CD8-positive, alpha-beta memory T cell (primary cell): ENCODE measurements at regions not wholly inside any gene's neighbourhood (a gene's known extent, or its start where the extent isn't known, plus 50 kb on each side); places are given as distances from the start of the nearest gene placed in this dataset.

Source experiments
- CTCF ChIA-PET: fragments of 350-600 bp; sonication (Branson Sonifier 250); formaldehyde crosslinking; loops from one replicate; lab custom pipeline; 2021; ENCODE audit warnings: antibody characterized with exemption; lab: Charles Lee
- POLR2A ChIA-PET: fragments of 350-600 bp; sonication (Branson Sonifier 250); formaldehyde crosslinking; loops from one replicate; lab custom pipeline; 2021; ENCODE audit warnings: antibody characterized with exemption; lab: Charles Lee
- DNase-seq, 5 donors: peaks; one replicate each; pipeline versions ENCODE4 v3.0.0 to v3.0.0-alpha.2; 2020 to 2022; ENCODE audit warnings: mixed read lengths in 1 of 5
- H3K27ac ChIP-seq: one replicate; pipeline ENCODE4 v1.7.0; 2013; ENCODE audit warnings: low read depth, mild to moderate bottlenecking, low read length, moderate library complexity
- H3K27me3 ChIP-seq: 2 replicates; pipeline ENCODE4 v1.7.0; 2013; ENCODE audit warnings: low read length, mild to moderate bottlenecking; ENCODE audit not compliant: insufficient read depth, poor library complexity, severe bottlenecking
- H3K36me3 ChIP-seq: 2 replicates; pipeline ENCODE4 v1.7.0; 2013; ENCODE audit warnings: mild to moderate bottlenecking, low read length, moderate library complexity; ENCODE audit not compliant: insufficient read depth
- H3K4me1 ChIP-seq: 2 replicates; pipeline ENCODE4 v1.7.0; 2013; ENCODE audit warnings: mild to moderate bottlenecking, low read length, moderate library complexity; ENCODE audit not compliant: insufficient read depth
- H3K4me3 ChIP-seq: 2 replicates; pipeline ENCODE4 v1.7.0; 2013; ENCODE audit warnings: mild to moderate bottlenecking, low read length
- H3K9me3 ChIP-seq: 2 replicates; pipeline ENCODE4 v1.7.0; 2013; ENCODE audit warnings: mild to moderate bottlenecking, low read length
- H3K27ac Mint-ChIP-seq, 8 donors: one replicate each; pipeline ENCODE4 v1.8.0; 2020 to 2021; ENCODE audit warnings: mixed read lengths in 8 of 8, mild to moderate bottlenecking in 6 of 8, inconsistent platforms in 3 of 8, moderate library complexity in 3 of 8
- H3K27me3 Mint-ChIP-seq, 2 donors: one replicate each; pipeline ENCODE4 v1.8.0; 2020 to 2021; ENCODE audit warnings: mixed read lengths in 2 of 2, mild to moderate bottlenecking in 1 of 2, moderate library complexity in 1 of 2
- H3K36me3 Mint-ChIP-seq, 3 donors: one replicate each; pipeline ENCODE4 v1.8.0; 2020 to 2021; ENCODE audit warnings: mixed read lengths in 3 of 3, inconsistent platforms in 1 of 3, mild to moderate bottlenecking in 1 of 3
- H3K4me1 Mint-ChIP-seq, 3 donors: one replicate each; pipeline ENCODE4 v1.8.0; 2020 to 2021; ENCODE audit warnings: mixed read lengths in 3 of 3, inconsistent platforms in 1 of 3, mild to moderate bottlenecking in 1 of 3
- H3K4me3 Mint-ChIP-seq, 7 donors: one replicate each; pipeline ENCODE4 v1.8.0; 2020 to 2021; ENCODE audit warnings: mixed read lengths in 7 of 7, mild to moderate bottlenecking in 6 of 7, moderate library complexity in 4 of 7, inconsistent platforms in 2 of 7
- H3K9me3 Mint-ChIP-seq, 5 donors: one replicate each; pipeline ENCODE4 v1.8.0; 2020 to 2022; ENCODE audit warnings: mixed read lengths in 5 of 5, mild to moderate bottlenecking in 3 of 5, moderate library complexity in 2 of 5, inconsistent platforms in 1 of 5

- Mint-ChIP-seq H3K27ac (no peak overlapping the region), H3K36me3 (peaks cover 0 to 1% (median 0%) of the 10 kb centered on the region in 3 donors), H3K4me1 (no peaks in the 10 kb centered on the region), H3K27me3 (peaks cover 6 to 13% of the 10 kb centered on the region in 2 donors), H3K4me3 (no peak overlapping the region), H3K9me3 (peaks cover 0 to 8% (median 3%) of the 10 kb centered on the region in 5 donors)
- no peaks in the 10 kb centered on the region for H3K4me1 ChIP-seq
- H3K27ac ChIP-seq, result no peak overlapping the region
- no peaks in the 10 kb centered on the region for H3K36me3 ChIP-seq
- H3K9me3 ChIP-seq, result no peaks in the 10 kb centered on the region
- H3K4me3 ChIP-seq, result no peak overlapping the region
- ChIA-PET POLR2A (interaction anchor here (0.6 kb wide), 1 partner anchor 171 kb away, joined by 6 read pairs; no protein-coding TSS in a partner anchor), CTCF (no interaction called here)
- DNase-seq, result no peak
- H3K27me3 ChIP-seq, result no peaks in the 10 kb centered on the region
These were observed 190.6 kb upstream of the RFX3 start for GRCh38 chr9:3716415-3716814.

DNA sequence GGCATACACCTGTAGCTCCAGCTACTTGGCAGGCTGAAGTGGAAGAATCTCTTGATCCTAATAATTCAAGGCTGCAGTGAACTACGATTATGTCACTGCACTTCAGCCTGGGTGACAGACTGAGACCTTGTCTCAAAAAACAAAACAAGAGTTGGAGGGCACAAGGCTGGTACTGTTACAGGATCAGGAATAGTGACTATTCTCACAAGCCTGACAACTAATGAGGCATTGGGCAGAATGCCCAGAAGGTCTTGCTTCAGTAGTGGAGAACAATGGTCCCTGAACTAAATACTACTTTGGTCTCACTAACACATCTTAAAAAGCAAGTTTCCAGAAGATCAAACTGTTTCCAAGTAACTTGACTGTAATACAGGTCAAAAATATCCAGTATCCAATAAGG lies 182.9 kb upstream of the RFX3 start:
- no peaks in the 10 kb centered on the region for H3K27me3 ChIP-seq
- Mint-ChIP-seq H3K27ac (no peak overlapping the region), H3K4me3 (no peak overlapping the region), H3K9me3 (peaks cover 0 to under 1% (median 0%) of the 10 kb centered on the region in 5 donors), H3K27me3 (peaks cover 3 to 14% of the 10 kb centered on the region in 2 donors), H3K36me3 (peaks cover 0 to 5% (median 1%) of the 10 kb centered on the region in 3 donors), H3K4me1 (no peaks in the 10 kb centered on the region)
- no peak overlapping the region for H3K4me3 ChIP-seq
- H3K4me1 ChIP-seq, result no peaks in the 10 kb centered on the region
- H3K36me3 ChIP-seq, result no peaks in the 10 kb centered on the region
- H3K9me3 ChIP-seq, result no peaks in the 10 kb centered on the region
- ChIA-PET CTCF (no interaction called here), POLR2A (no interaction called here)
- no peak overlapping the region for H3K27ac ChIP-seq
- no peak for DNase-seq

GRCh38 chr9:3704890-3705289 lies 179.1 kb upstream of the RFX3 start:
- Mint-ChIP-seq H3K4me1 (no peaks in the 10 kb centered on the region), H3K27me3 (peaks cover 13 to 29% of the 10 kb centered on the region in 2 donors), H3K27ac (no peak overlapping the region), H3K4me3 (no peak overlapping the region), H3K9me3 (peaks cover 0 to 1% (median 0%) of the 10 kb centered on the region in 5 donors), H3K36me3 (peaks cover 0 to 11% (median 0%) of the 10 kb centered on the region in 3 donors)
- Histone ChIP-seq H3K27ac (no peak overlapping the region), H3K27me3 (no peaks in the 10 kb centered on the region), H3K9me3 (no peaks in the 10 kb centered on the region), H3K36me3 (no peaks in the 10 kb centered on the region), H3K4me3 (no peak overlapping the region), H3K4me1 (no peaks in the 10 kb centered on the region)
- no peak for DNase-seq
- POLR2A ChIA-PET, result no interaction called here
- CTCF ChIA-PET, result no interaction called here

- Mint-ChIP-seq H3K9me3 (peaks cover 0 to 6% (median 0%) of the 10 kb centered on the region in 5 donors), H3K36me3 (peaks cover 0 to 7% (median 0%) of the 10 kb centered on the region in 3 donors), H3K4me1 (no peaks in the 10 kb centered on the region), H3K27ac (no peak overlapping the region), H3K27me3 (peaks cover 13 to 41% of the 10 kb centered on the region in 2 donors), H3K4me3 (no peak overlapping the region)
- Histone ChIP-seq H3K36me3 (no peaks in the 10 kb centered on the region), H3K27me3 (no peaks in the 10 kb centered on the region), H3K4me1 (no peaks in the 10 kb centered on the region), H3K27ac (no peak overlapping the region), H3K9me3 (no peaks in the 10 kb centered on the region), H3K4me3 (no peak overlapping the region)
- ChIA-PET CTCF (no interaction called here), POLR2A (no interaction called here)
- no peak for DNase-seq
These were observed 175.0 kb upstream of the RFX3 start for GRCh38 chr9:3700772-3701171.

DNA sequence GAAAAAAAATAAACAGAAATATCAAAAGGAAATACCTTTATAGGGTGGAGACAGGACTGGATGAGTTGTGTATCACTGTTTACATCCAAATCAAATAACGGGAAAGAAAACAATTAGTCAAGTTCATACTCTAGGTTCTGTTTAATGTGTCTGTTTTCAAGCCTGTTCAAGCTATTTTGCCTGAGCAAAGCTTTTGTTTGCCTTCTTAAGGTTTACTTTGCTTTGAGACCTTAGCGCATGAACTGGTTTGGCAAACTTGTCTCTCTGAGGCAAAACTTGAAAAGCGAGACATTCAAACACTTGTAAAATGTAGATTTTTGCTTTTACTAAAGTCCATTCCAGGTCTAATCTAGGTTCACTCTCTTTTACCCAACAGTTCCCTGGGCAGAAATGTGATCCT lies 174.1 kb upstream of the RFX3 start:
- no peaks in the 10 kb centered on the region for H3K36me3 ChIP-seq
- H3K27me3 Mint-ChIP-seq, result peaks cover 13 to 41% of the 10 kb centered on the region in 2 donors
- CTCF ChIA-PET, result no interaction called here

DNA sequence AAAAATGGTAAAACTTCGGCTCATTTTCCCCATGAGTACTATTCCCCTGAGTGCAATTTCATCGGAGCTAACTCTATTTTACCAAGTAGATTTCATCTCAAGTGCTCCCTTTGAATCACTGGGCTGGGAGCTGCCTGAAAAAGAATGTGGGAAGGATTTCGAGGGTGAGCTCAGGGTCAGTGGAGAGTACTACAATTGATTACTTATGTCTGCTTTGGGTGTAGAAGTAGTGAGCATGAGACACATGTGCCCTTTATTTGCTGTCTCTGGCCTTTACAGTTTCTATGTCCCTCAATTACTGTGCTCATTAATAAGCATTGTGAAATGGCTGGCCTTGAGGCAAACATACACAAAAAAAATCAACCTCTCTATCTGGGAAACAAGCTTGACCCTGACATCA lies 172.7 kb upstream of the RFX3 start:
- Mint-ChIP-seq H3K27ac (no peak overlapping the region), H3K4me3 (no peak overlapping the region), H3K36me3 (peaks cover 0 to 7% (median 0%) of the 10 kb centered on the region in 3 donors), H3K9me3 (peaks cover 0 to 10% (median 3%) of the 10 kb centered on the region in 5 donors), H3K4me1 (no peaks in the 10 kb centered on the region), H3K27me3 (peaks cover 15 to 34% of the 10 kb centered on the region in 2 donors)
- Histone ChIP-seq H3K27me3 (no peaks in the 10 kb centered on the region), H3K4me3 (no peak overlapping the region), H3K36me3 (no peaks in the 10 kb centered on the region), H3K9me3 (no peaks in the 10 kb centered on the region), H3K4me1 (no peaks in the 10 kb centered on the region), H3K27ac (no peak overlapping the region)
- ChIA-PET POLR2A (no interaction called here), CTCF (no interaction called here)
- DNase-seq, result no peak

More for the DNA sequence above, 174.1 kb upstream of the RFX3 start:
- no peaks in the 10 kb centered on the region for H3K4me1 Mint-ChIP-seq
- no peaks in the 10 kb centered on the region for H3K9me3 ChIP-seq
- H3K9me3 Mint-ChIP-seq, result peaks cover 0 to 6% (median 0%) of the 10 kb centered on the region in 5 donors
- no peaks in the 10 kb centered on the region for H3K27me3 ChIP-seq
- no peaks in the 10 kb centered on the region for H3K4me1 ChIP-seq
- POLR2A ChIA-PET, result no interaction called here
- H3K36me3 Mint-ChIP-seq, result peaks cover 0 to 7% (median 0%) of the 10 kb centered on the region in 3 donors
- no peak overlapping the region for H3K27ac Mint-ChIP-seq
- no peak overlapping the region for H3K4me3 ChIP-seq
- DNase-seq, result no peak
- H3K27ac ChIP-seq, result no peak overlapping the region
- H3K4me3 Mint-ChIP-seq, result no peak overlapping the region

DNA sequence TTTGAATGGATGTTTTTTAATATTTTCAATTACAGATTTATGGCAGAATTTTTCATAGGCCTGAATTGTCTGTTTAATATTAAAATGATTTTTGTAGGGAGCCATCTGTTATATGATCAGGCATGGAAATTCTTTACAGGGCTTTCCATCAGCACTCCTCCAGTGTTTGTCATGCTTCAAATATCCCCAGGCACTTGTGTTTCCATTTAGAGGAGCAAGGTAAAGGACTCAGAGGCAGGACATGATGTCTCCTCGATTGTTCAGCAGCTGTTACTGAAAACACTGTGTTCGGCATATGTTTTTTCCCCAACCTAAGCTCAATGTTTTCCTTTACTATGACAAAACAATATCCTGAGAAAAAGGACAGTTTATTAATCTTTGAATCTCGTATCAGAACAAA lies 172.3 kb upstream of the RFX3 start:
- Histone ChIP-seq H3K36me3 (no peaks in the 10 kb centered on the region), H3K4me1 (no peaks in the 10 kb centered on the region), H3K27ac (no peak overlapping the region), H3K9me3 (no peaks in the 10 kb centered on the region), H3K4me3 (no peak overlapping the region), H3K27me3 (no peaks in the 10 kb centered on the region)
- H3K36me3 Mint-ChIP-seq, result peaks cover 0 to 7% (median 0%) of the 10 kb centered on the region in 3 donors
- no peak overlapping the region for H3K27ac Mint-ChIP-seq
- H3K27me3 Mint-ChIP-seq, result peaks cover 15 to 32% of the 10 kb centered on the region in 2 donors
- ChIA-PET POLR2A (no interaction called here), CTCF (no interaction called here)
- DNase-seq, result no peak
- no peak overlapping the region for H3K4me3 Mint-ChIP-seq
- peaks cover 0 to 10% (median 3%) of the 10 kb centered on the region in 5 donors for H3K9me3 Mint-ChIP-seq
- H3K4me1 Mint-ChIP-seq, result no peaks in the 10 kb centered on the region

GRCh38 chr9:3696368-3696767 lies 170.6 kb upstream of the RFX3 start:
- H3K9me3 Mint-ChIP-seq, result peaks cover 0 to 13% (median 8%) of the 10 kb centered on the region in 5 donors
- ChIA-PET CTCF (no interaction called here), POLR2A (no interaction called here)
- H3K36me3 Mint-ChIP-seq, result peaks cover 0 to 15% (median under 1%) of the 10 kb centered on the region in 3 donors
- no peaks in the 10 kb centered on the region for H3K4me1 Mint-ChIP-seq
- DNase-seq, result no peak
- H3K27me3 ChIP-seq, result no peaks in the 10 kb centered on the region
- H3K9me3 ChIP-seq, result no peaks in the 10 kb centered on the region
- no peak overlapping the region for H3K27ac Mint-ChIP-seq
- no peak overlapping the region for H3K4me3 Mint-ChIP-seq
- H3K4me3 ChIP-seq, result no peak overlapping the region
- H3K4me1 ChIP-seq, result no peaks in the 10 kb centered on the region
- no peaks in the 10 kb centered on the region for H3K36me3 ChIP-seq
- peaks cover 12 to 26% of the 10 kb centered on the region in 2 donors for H3K27me3 Mint-ChIP-seq
- no peak overlapping the region for H3K27ac ChIP-seq
